Natural killer cell (primary cell): ENCODE measurements at regions not wholly inside any gene's neighbourhood (a gene's known extent, or its start where the extent isn't known, plus 50 kb on each side); places are given as distances from the start of the nearest gene placed in this dataset.

Source experiments
- ATAC-seq, 3 donors: fragments of 150-1000 bp in 2 of 3; fragments of 200-7000 bp in 1 of 3; cut with Tn5 transposase; 1 replicate in 1 of 3; 2 replicates in 2 of 3; pipeline ENCODE4 v1.10.0; 2021; ENCODE audit warnings: mild to moderate bottlenecking in 2 of 3, moderate library complexity in 2 of 3
- DNase-seq, 2 donors: peaks; one replicate each; pipeline versions ENCODE4 v3.0.0 to v3.0.0-alpha.2; 2013 to 2021; ENCODE audit warnings: mixed read lengths in 1 of 2
- H3K27ac ChIP-seq: one replicate; pipeline ENCODE4 v1.5.1; 2013; ENCODE audit warnings: mild to moderate bottlenecking, low read length
- H3K27me3 ChIP-seq: one replicate; pipeline ENCODE4 v1.6.1; 2013; ENCODE audit warnings: low read length; ENCODE audit not compliant: control insufficient read depth, insufficient read depth
- H3K36me3 ChIP-seq: one replicate; pipeline ENCODE4 v1.6.1; 2013; ENCODE audit warnings: low read length; ENCODE audit not compliant: control insufficient read depth, insufficient read depth
- H3K4me1 ChIP-seq: one replicate; pipeline ENCODE4 v1.6.1; 2013; ENCODE audit warnings: low read length; ENCODE audit not compliant: control insufficient read depth, insufficient read depth
- H3K4me3 ChIP-seq: one replicate; pipeline ENCODE4 v1.5.1; 2013; ENCODE audit warnings: low read length
- H3K9me3 ChIP-seq: one replicate; pipeline ENCODE4 v1.6.1; 2013; ENCODE audit warnings: low read length; ENCODE audit not compliant: control insufficient read depth, insufficient read depth
- H3K27ac Mint-ChIP-seq, 2 donors: one replicate each; pipeline ENCODE4 v1.8.0; 2022; ENCODE audit warnings: mild to moderate bottlenecking in 2 of 2, mixed read lengths in 2 of 2, moderate library complexity in 1 of 2
- H3K27me3 Mint-ChIP-seq, 2 donors: one replicate each; pipeline ENCODE4 v1.8.0; 2022; ENCODE audit warnings: low read depth in 2 of 2, mixed read lengths in 2 of 2
- H3K36me3 Mint-ChIP-seq: one replicate; pipeline ENCODE4 v1.8.0; 2022; ENCODE audit warnings: mixed read lengths
- H3K4me1 Mint-ChIP-seq, 2 donors: one replicate each; pipeline ENCODE4 v1.8.0; 2022; ENCODE audit warnings: mixed read lengths in 2 of 2
- H3K4me3 Mint-ChIP-seq: one replicate; pipeline ENCODE4 v1.8.0; 2022; ENCODE audit warnings: mild to moderate bottlenecking, moderate library complexity, mixed read lengths
- H3K9me3 Mint-ChIP-seq, 2 donors: one replicate each; pipeline ENCODE4 v1.8.0; 2022; ENCODE audit warnings: mixed read lengths in 2 of 2
- WGBS: methylation state at CpG from one replicate; pipeline ENCODE4 v1.1.7; 2013; ENCODE audit warnings: missing lambda C conversion rate; ENCODE audit not compliant: insufficient coverage; 5-methylcytosine and 5-hydroxymethylcytosine counted together
- intact Hi-C: fragments of 100-400 bp; cut with micrococcal nuclease; formaldehyde crosslinking; loops from one replicate; pipeline ENCODE4 v1.14.2; 2022
- TF ChIP-seq, protein P1 (sequence below): fragments of 200-600 bp; IDR thresholded peaks from one replicate; pipeline ENCODE4 v1.8.0; 2022; ENCODE audit warnings: antibody characterized with exemption

DNA sequence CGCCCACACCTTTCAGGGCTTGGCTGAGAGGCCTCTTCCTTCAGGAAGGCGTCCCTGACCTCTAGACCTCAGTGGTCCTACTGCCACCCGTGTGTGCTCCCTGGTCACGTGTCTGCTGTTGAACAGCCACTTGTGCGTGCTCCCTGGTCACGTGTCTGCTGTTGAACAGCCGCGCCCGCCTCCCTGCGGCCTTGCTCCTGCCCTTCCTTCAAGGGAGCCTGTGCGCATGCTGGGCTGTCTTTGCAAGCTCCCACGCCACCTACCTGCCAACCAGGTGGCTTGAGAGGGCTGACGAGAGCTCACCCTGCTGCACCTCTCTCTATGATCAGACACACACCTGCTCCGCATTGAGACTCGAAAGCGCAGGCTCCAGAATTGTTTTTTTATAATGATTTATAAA is 179.3 kb downstream of the BMP7 start:
- Mint-ChIP-seq H3K4me3 (no peak overlapping the region), H3K27ac (no peak overlapping the region), H3K27me3 (peaks cover 0 to 3% of the 10 kb centered on the region in 2 donors), H3K9me3 (peaks cover 0 to 2% of the 10 kb centered on the region in 2 donors), H3K36me3 (no peaks in the 10 kb centered on the region), H3K4me1 (peaks cover 16 to 19% of the 10 kb centered on the region in 2 donors)
- intact Hi-C loops = no loop called here
- H3K4me1 ChIP-seq = peaks cover 8% of the 10 kb centered on the region
- ATAC-seq (no peak), DNase-seq (no peak)
- 58% methylated on average over 14 of the region's 16 CpGs for WGBS
- H3K27me3 ChIP-seq = no peaks in the 10 kb centered on the region
- TF ChIP-seq, protein P1, sequence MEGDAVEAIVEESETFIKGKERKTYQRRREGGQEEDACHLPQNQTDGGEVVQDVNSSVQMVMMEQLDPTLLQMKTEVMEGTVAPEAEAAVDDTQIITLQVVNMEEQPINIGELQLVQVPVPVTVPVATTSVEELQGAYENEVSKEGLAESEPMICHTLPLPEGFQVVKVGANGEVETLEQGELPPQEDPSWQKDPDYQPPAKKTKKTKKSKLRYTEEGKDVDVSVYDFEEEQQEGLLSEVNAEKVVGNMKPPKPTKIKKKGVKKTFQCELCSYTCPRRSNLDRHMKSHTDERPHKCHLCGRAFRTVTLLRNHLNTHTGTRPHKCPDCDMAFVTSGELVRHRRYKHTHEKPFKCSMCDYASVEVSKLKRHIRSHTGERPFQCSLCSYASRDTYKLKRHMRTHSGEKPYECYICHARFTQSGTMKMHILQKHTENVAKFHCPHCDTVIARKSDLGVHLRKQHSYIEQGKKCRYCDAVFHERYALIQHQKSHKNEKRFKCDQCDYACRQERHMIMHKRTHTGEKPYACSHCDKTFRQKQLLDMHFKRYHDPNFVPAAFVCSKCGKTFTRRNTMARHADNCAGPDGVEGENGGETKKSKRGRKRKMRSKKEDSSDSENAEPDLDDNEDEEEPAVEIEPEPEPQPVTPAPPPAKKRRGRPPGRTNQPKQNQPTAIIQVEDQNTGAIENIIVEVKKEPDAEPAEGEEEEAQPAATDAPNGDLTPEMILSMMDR = no peak
- H3K27ac ChIP-seq = no peak overlapping the region
- H3K4me3 ChIP-seq = no peak overlapping the region
- H3K9me3 ChIP-seq = peaks cover 13% of the 10 kb centered on the region
- no peaks in the 10 kb centered on the region for H3K36me3 ChIP-seq

DNA sequence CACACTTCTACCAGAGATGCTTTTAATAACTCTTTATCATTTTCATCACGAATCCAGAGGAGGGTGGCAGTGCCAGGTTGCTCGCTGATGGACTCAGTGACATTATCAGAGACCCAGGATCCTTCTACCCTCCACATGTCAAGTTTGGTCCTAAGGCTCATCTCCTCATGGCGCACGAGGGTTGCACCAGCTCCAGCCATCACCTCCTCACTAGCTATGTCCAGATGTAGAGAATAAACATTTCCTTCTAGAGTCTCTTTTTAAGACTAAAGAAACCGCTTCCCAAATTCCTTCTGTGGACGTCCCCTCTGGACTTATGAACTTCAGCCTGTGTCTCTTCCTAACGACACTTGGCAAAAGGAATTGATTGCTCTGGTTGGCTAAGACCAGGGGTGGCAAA is 178.7 kb downstream of the BMP7 start:
- Histone ChIP-seq H3K27ac (no peak overlapping the region), H3K27me3 (no peaks in the 10 kb centered on the region), H3K4me1 (peaks cover 13% of the 10 kb centered on the region), H3K4me3 (no peak overlapping the region), H3K36me3 (no peaks in the 10 kb centered on the region), H3K9me3 (peaks cover 13% of the 10 kb centered on the region)
- no peaks in the 10 kb centered on the region for H3K36me3 Mint-ChIP-seq
- no peak overlapping the region for H3K4me3 Mint-ChIP-seq
- intact Hi-C loops = no loop called here
- H3K27me3 Mint-ChIP-seq = peaks cover 0 to 3% of the 10 kb centered on the region in 2 donors
- DNase-seq = no peak
- TF ChIP-seq, protein P1 = no peak
- 82% methylated on average over 7 of the region's 7 CpGs for WGBS
- H3K27ac Mint-ChIP-seq = no peak overlapping the region
- H3K9me3 Mint-ChIP-seq = peaks cover 0 to 2% of the 10 kb centered on the region in 2 donors
- no peak for ATAC-seq
- H3K4me1 Mint-ChIP-seq = peaks cover 21 to 24% of the 10 kb centered on the region in 2 donors

DNA sequence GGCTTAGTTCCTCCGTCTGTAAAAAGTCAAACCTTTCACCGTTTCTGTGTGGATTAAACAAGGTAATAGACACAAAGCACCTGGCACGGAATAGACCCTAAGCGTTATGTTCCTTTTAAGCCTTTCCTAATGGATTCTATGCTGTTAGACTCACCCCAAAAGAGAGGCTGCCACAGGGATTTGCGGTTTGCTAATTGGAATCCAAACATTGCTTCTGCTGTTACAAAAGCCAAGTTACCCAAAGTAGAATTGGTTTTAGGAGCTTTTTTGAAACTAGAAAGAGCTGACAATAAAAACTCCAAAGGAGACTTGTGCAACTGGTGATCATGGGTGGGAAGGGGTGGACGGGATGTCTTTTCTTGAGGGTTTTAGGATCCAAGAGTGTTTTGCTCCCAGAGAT is 178.0 kb downstream of the BMP7 start:
- no peak overlapping the region for H3K27ac Mint-ChIP-seq
- H3K9me3 Mint-ChIP-seq = peaks cover 0 to 2% of the 10 kb centered on the region in 2 donors
- 64% methylated on average over 6 of the region's 6 CpGs for whole genome bisulfite sequencing
- intact Hi-C loops = no loop called here
- H3K4me3 ChIP-seq = no peak overlapping the region
- no peaks in the 10 kb centered on the region for H3K36me3 Mint-ChIP-seq
- H3K9me3 ChIP-seq = peaks cover 13% of the 10 kb centered on the region
- no peaks in the 10 kb centered on the region for H3K36me3 ChIP-seq
- DNase-seq (no peak), ATAC-seq (no peak)
- no peak overlapping the region for H3K27ac ChIP-seq
- no peak overlapping the region for H3K4me3 Mint-ChIP-seq
- H3K4me1 Mint-ChIP-seq = peaks cover 21 to 24% of the 10 kb centered on the region in 2 donors
- peaks cover 13% of the 10 kb centered on the region for H3K4me1 ChIP-seq
- TF ChIP-seq, protein P1 = no peak
- H3K27me3 Mint-ChIP-seq = peaks cover 0 to 3% of the 10 kb centered on the region in 2 donors
- H3K27me3 ChIP-seq = no peaks in the 10 kb centered on the region

DNA sequence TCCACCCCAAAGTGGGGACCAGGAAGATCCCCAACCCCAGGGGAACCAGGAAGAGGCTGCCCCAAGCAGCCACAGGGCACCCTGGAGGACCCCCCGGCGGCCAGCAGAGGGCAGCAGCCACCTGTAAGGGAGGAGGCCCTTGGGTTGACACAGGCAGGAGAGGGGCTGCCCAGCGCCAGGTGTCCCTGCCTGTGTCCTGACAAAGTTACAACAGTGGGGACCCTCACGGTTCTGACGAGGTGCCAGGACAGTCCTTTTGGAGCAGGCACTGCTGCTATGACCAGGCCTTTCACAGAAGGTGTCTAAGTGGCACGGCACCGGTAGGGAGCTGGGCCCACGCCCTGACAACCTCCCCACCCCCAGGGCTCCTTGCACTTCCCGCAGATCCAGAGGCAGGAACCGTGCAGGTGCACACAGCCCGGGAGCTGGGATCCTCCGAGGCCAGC is 176.7 kb downstream of the BMP7 start:
- Mint-ChIP-seq H3K9me3 (peaks cover 0 to 2% of the 10 kb centered on the region in 2 donors), H3K36me3 (no peaks in the 10 kb centered on the region), H3K27ac (peak overlapping the region; percentile 81 to 87), H3K4me1 (peaks cover 21 to 24% of the 10 kb centered on the region in 2 donors), H3K4me3 (no peak overlapping the region), H3K27me3 (peaks cover 0 to 3% of the 10 kb centered on the region in 2 donors)
- H3K27ac ChIP-seq = no peak overlapping the region
- WGBS = 27% methylated on average over 12 of the region's 12 CpGs
- peak in 2 of 3 donors; percentile 63 to 71 for ATAC-seq
- peaks cover 13% of the 10 kb centered on the region for H3K4me1 ChIP-seq
- TF ChIP-seq, protein P1 = peak; percentile 45
- intact Hi-C loops = loop anchor here (5.0 to 10.0 kb wide), 2 partner anchors 238 to 405 kb away; partner anchors contain the start of gene SPO11
- peak; percentile 37 to 62 for DNase-seq
- peaks cover 13% of the 10 kb centered on the region for H3K9me3 ChIP-seq
- H3K36me3 ChIP-seq = no peaks in the 10 kb centered on the region
- no peaks in the 10 kb centered on the region for H3K27me3 ChIP-seq
- no peak overlapping the region for H3K4me3 ChIP-seq
